GM18517 (cell line): ENCODE measurements at regions not wholly inside any gene's neighbourhood (a gene's known extent, or its start where the extent isn't known, plus 50 kb on each side); places are given as distances from the start of the nearest gene placed in this dataset.
"Not testable (repeated sequence)": the region's sequence is repeated elsewhere in the genome, so short reads cannot be mapped to it uniquely, and the experiment has no call there.

Experiments
- ATAC-seq: cut with Tn5 transposase; IDR thresholded peaks from one replicate; pipeline ENCODE4 v1.9.1; 2021; ENCODE audit warnings: mild to moderate bottlenecking, moderate library complexity; ENCODE audit not compliant: unreplicated experiment

DNA sequence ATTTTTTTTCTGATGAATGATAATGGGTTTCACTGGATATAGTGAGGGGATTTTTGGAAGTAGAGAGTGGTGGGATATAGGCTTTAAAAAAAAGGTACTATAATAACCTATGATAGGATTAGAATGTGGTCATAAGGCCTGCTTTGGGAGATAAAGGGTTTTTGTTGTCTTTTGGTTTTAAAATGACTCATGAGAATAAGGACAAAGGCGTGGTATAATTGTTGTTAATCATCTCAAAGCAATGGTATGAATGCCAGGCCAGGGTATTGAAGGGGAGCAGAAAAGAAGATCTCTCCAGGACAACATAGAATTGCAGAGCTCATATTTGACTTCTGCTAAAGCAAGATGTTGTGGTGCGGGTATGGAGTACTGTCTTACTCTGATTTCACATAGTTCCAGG lies 579.4 kb downstream of the JRKL start:
- ATAC-seq = no peak

- no peak for ATAC-seq
Observed at GRCh38 chr11:96978751-96979150, 588.9 kb downstream of the JRKL start.

DNA sequence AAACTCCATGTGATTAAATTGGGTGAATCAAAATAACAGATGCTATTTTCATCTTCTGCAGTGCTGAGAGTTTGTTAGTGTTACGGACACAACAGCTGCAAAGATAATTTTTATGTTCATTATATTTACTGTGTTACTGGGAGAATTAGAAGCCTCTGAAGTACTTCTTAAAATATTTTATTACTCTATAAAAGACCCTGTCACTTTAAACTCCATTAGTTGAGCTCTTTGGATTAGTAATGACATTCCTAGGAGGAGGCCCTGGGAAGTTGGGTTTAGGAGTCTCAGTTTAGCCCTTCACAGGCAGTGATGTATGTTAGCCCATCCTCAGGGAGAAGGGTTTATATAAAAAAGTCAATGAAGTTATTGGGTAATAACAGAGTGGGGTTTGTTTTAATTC lies 596.7 kb downstream of the JRKL start:
- ATAC-seq = no peak

DNA sequence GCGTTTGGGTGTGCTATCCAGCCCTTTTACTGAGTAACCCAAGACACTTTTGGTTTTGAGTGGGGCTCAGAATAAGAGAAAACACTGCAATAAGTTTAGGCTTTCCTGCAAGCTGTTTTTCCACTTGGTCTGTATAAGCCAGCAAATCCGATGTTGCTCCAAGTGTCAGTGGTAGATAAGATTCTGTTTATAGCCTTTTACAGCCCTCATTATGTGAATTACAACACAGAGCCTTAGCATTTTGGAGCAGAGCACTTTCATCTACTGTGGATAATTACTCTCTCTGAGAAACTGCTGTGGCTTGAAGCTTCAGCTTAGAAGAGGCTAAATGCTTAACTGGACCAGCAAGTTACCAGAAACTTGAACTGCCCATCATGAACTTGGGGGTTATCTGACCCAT lies 601.1 kb downstream of the JRKL start:
- ATAC-seq = no peak

DNA sequence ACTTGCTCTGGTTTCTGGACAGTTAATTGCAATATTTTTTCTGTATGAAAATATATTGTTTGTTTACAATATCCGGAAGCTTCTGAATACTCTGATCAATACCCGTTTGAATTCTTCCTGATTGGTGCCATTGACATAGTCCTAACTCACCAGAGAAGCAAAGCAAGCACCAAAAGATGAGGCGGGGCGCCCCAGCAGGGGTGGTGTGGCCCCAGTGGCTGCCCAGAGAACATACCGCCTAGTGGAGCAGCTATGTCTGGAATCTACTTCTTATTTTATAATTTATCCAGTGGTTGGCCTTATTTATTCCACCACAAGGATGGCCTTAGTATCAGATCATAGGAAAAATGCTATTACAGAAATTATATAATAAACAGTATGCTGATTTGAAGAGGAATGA lies 610.7 kb downstream of the JRKL start:
- no peak for ATAC-seq

DNA sequence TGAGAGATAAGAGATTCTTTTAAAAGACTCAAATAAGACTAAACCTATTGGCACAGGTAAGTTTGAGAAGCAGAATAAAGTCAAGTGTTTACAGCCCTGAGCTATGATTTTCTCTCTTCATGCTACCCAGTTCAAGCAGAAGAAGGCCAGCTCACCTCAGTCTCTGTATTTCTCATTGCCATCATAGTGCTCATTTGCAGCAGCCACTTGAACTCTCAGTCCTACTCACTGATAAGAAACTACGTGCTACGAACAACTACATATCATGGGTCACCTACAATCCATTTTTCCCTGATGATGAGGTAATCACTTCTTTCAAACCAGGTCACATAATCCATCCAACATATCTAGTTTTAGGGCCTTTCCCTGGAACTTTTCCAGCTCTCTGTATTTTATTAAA lies 617.5 kb downstream of the JRKL start:
- ATAC-seq = no peak

- ATAC-seq = no peak
Observed at GRCh38 chr11:97009613-97010012, 619.8 kb downstream of the JRKL start.

DNA sequence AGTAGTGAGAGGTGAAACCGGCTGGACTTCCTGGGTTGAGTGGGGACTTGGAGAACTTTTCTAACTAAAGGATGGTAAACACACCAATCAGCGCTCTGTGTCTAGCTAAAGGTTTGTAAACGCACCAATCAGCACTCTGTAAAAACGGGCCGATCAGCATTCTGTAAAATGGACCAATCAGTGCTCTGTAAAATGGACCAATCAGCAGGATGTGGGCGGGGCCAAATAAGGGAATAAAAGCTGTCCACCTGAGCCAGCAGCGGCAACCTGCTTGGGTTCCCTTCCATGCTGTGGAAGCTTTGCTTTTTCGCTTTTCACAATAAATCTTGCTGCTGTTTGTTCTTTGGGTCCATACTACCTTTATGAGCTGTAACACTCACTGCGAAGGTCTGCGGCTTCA lies 621.2 kb downstream of the JRKL start:
- ATAC-seq = not testable (repeated sequence)

GRCh38 chr11:97015327-97015726 lies 625.5 kb downstream of the JRKL start:
- no peak for ATAC-seq

- ATAC-seq = no peak
Observed at GRCh38 chr11:97019305-97019704, 629.5 kb downstream of the JRKL start.

DNA sequence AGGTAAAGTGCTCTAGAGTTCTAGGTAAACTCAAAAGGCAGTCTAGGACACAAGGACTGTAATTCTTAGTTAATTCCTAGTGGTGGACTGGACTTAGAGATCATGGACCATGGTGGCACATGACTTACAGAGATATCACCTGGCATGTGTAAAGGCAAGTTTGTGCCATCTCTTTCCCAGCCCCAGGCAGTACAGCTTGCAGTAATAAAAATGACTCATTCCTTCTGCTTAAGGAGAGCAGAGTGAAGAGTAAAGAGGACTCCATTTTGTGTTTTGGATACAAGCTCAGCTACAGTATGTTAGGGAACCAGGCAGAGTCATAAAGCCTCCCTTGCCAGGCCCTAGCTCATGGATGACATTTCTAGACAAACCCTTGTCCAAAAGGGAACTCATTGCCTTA lies 629.9 kb downstream of the JRKL start:
- ATAC-seq = no peak

DNA sequence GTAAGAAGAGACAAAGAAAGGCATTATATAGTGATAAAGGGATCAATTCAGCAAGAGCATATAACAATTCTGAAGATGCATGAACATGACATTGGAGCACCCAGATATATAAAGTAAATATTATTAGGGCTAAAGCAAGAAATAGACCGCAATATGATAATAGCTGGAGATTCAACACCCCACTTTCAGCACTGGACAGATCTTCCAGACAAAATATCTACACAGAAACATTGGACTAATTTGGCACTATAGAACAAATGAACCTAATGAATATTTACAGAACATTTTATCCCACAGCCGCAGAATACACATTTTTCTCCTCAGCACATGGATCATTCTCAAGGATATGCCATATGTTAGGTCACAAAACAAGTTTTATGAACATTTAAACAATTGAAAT lies 633.1 kb downstream of the JRKL start:
- no peak for ATAC-seq

DNA sequence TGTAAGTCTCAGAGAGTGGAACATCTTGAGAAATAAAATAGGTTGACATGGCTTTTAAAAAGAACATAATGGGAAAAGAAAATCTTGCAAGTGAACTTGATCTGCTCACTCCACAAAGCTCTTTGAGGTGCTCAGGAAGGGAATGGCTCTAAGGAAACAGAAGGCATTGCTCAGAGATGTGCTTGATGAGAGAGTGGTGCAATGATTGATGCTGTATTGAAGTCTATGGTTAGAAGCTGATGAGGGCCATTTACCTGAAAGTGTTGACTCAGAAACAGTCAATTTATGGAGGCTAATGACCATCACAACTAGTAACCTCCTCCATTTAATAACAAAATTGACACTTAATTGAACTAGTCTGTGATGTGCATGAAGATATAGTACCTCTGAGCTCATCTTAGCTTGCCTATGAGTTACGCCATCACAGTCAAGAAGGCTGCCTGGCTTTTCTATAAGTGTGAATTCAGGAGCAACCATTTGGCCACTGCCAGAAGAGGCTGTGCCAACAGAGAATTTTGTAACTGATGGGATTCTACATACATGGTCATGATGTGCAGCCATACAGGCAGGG lies 639.1 kb downstream of the JRKL start:
- ATAC-seq = no peak

- no peak for ATAC-seq
Observed at GRCh38 chr11:97033178-97033577, 643.4 kb downstream of the JRKL start.

DNA sequence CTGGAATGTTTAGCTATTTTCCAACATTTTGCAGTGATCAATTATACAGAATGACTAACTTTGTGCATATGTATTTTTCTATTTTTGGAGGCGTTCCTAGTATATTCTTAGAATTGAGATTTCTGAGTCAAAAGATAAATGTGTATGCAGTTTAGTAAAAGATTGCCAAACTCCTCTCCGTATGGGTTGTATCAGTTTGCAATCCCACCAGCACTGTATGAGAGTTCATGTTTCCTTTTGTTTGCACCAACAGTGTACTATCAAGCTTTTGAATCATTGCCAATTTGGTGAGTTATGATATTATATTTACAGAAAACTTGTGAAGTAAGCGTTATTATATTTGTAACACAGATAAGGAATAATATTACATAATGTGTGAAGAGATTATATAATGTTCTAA lies 658.7 kb downstream of the JRKL start:
- no peak for ATAC-seq

GRCh38 chr11:97060184-97060583 lies 670.4 kb downstream of the JRKL start:
- ATAC-seq = no peak

DNA sequence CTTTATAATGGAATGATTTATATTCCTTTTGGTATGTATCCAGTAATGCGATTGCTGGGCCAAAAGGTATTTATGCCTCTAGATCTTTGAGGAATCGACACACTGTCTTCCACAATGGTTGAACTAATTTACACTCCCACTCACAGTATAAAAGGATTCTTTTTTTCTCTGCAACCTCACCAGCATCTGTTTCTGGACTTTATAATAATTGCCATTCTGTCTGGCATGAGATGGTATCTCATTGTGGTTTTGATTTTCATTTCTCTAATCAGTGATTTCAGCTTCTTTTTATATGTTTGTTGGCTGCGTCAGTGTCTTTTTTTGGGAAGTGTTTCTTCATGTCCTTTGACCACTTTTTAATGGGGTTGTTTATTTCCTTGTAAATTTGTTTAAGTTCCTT lies 679.3 kb downstream of the JRKL start:
- ATAC-seq = no peak

DNA sequence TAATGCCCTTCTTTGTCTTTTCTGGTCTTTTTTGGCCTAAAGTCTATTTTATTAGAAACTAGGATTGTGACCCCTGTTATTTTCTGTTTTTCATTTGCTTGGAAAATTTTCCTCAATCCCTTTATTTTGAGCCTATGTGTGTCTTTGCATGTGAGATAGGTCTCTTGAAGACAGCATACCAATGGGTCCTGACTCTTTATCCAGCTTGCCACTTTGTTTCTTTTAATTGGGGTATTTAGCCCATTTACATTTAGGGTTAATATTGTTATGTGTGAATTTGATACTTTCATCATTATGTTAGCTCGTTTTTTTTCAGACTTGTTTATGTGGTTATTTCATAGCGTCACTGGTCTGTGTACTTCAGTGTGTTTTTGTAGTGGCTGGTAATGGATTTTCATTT lies 682.6 kb downstream of the JRKL start:
- ATAC-seq = no peak

- not testable (repeated sequence) for ATAC-seq
Observed at GRCh38 chr11:97076666-97077065, 686.9 kb downstream of the JRKL start.

- no peak for ATAC-seq
Observed at GRCh38 chr11:97078443-97078842, 688.6 kb downstream of the JRKL start.

DNA sequence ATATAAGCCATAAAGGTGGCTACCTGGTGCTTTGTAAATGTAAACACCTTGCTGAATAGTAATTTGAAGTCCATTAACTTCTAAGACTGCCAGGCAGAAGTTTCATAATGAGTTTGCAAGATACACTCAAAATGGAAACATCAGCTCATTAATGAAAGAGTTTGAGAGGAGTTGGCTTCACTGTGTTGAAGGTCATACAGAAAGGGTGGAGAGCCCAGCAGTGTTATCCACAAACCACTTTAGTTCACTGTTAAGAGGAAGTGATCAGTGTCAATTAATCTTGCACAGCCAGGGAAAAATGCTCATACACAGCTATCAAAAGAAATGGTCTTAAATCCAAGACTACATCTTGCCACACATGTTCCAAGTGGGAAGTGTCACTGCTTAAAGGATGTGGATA lies 689.4 kb downstream of the JRKL start:
- no peak for ATAC-seq

DNA sequence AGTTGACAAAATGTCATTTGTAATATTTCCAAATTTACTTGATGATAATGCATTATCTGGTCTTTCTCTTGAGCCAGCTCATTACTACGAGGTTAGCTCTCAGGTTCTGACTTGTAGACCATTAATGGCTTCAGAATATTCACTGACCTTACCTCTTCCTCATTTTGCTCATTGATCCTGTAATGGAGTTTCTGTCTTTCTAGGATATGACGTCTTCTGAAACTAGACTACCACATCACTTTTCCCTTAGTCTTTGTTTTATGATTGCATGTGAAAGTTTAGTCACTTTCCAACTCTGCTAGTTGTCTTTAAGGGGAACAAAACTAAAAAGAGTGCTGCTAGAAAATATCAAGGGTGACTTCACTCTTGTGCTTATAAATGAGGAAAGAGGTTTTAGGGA lies 697.6 kb downstream of the JRKL start:
- no peak for ATAC-seq

DNA sequence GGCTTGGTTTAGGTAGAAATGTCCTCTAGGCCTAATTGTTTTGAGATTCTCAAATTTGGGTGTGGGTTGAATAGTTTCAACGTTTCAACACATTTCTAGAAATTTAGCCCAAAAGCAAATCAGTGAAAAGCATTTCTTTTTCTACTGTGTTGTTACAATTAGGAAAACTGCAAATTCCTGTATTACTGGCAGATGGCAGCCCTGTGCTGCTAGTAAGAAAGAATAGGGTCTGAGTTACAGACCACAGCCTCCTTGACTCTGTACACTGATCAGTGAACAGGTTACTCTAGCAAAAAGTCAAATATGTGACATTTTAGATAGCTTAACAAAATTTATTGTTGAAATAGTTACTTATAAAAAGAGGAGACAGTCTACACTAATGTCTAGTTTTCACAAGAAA lies 703.0 kb downstream of the JRKL start:
- ATAC-seq = no peak

DNA sequence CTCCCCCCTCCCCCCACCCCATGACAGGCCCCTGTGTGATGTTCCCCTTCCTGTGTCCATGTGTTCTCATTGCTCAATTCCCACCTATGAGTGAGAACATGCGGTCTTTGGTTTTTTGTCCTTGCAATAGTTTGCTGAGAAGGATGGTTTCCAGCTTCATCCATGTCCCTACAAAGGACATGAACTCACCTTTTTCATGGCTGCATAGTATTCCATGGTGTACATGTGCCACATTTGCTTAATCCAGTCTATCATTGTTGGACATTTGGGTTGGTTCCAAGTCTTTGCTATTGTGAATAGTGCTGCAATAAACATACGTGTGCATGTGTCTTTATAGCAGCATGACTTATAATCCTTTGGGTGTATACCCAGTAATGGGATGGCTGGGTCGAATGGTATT lies 712.4 kb downstream of the JRKL start:
- not testable (repeated sequence) for ATAC-seq
